ENCODE measurements at regions not wholly inside any gene's neighbourhood (a gene's known extent, or its start where the extent isn't known, plus 50 kb on each side); places are given as distances from the start of the nearest gene placed in this dataset.

DNA sequence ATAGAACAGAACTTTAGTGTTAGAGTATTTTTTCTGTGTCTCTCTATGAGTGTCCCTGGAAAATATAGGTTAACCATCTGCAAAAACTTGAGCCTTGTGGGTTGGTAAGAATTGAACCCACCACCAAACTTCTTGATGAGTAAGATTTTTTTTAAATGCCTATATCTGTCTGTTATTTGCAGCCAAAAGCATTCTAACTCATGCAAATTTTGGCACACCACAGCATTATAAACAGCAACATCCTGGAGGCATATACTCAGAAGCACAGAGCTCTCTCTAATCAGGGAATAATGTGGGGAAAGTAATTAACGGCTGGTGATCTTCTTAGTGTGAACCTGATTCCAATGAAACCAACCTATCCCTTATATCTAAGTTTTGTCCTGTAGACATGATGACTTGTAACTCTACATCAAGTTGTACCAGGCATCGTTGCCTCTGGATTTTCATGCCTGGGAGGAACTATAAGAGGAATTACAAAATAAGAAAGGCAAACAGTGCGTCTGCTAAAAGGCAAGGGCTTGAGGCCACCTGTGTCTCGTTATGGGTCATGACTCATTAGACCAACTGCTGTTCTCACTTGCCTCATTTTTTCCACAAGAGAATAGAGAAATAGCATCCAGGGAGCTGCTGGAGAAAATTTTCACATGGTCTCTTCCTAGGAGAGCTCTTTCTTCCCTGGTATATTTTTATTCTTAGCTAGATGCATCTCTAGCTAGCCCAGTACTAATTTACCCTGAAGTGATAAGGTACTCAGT, 202.4 kb downstream of the CHIC2 start:
- DNase-seq (ENCODE audit: low read depth, low spot score) (no peak), ATAC-seq (no peak)
- TF ChIP-seq, protein P1, sequence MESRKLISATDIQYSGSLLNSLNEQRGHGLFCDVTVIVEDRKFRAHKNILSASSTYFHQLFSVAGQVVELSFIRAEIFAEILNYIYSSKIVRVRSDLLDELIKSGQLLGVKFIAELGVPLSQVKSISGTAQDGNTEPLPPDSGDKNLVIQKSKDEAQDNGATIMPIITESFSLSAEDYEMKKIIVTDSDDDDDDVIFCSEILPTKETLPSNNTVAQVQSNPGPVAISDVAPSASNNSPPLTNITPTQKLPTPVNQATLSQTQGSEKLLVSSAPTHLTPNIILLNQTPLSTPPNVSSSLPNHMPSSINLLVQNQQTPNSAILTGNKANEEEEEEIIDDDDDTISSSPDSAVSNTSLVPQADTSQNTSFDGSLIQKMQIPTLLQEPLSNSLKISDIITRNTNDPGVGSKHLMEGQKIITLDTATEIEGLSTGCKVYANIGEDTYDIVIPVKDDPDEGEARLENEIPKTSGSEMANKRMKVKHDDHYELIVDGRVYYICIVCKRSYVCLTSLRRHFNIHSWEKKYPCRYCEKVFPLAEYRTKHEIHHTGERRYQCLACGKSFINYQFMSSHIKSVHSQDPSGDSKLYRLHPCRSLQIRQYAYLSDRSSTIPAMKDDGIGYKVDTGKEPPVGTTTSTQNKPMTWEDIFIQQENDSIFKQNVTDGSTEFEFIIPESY (IDR thresholded peaks at IDR 0.05; ENCODE audit: extremely low read depth, insufficient replicate concordance, low read length) = no peak
- no peak for TF ChIP-seq ELF1 (IDR thresholded peaks at IDR 0.05; ENCODE audit: borderline replicate concordance, low read depth)
- TF ChIP-seq SRF (IDR thresholded peaks at IDR 0.05; ENCODE audit: low read depth) = no peak
- TF ChIP-seq EZH2 (IDR thresholded peaks at IDR 0.05) = no peak
- TF ChIP-seq EGR1 (IDR thresholded peaks at IDR 0.05; ENCODE audit: low read depth) = no peak
- no peak for TF ChIP-seq JUND (IDR thresholded peaks at IDR 0.05)
- no peak for TF ChIP-seq RAD21 (IDR thresholded peaks at IDR 0.05; ENCODE audit: low read depth)
- no peak for TF ChIP-seq EZH2phosphoT487 (IDR thresholded peaks at IDR 0.05; ENCODE audit: borderline replicate concordance)
- TF ChIP-seq YY1 (IDR thresholded peaks at IDR 0.05; ENCODE audit: extremely low read depth, insufficient replicate concordance, low read depth, low read length) = no peak
- TF ChIP-seq POLR2AphosphoS5 (IDR thresholded peaks at IDR 0.05; ENCODE audit: low read depth, low read length) = no peak
- TF ChIP-seq ZNF274 (IDR thresholded peaks at IDR 0.05; ENCODE audit: low read depth, low read length) = no peak
- TF ChIP-seq, protein P2, sequence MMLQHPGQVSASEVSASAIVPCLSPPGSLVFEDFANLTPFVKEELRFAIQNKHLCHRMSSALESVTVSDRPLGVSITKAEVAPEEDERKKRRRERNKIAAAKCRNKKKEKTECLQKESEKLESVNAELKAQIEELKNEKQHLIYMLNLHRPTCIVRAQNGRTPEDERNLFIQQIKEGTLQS (IDR thresholded peaks at IDR 0.05) = no peak
- TF ChIP-seq, protein P3, sequence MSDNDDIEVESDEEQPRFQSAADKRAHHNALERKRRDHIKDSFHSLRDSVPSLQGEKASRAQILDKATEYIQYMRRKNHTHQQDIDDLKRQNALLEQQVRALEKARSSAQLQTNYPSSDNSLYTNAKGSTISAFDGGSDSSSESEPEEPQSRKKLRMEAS (IDR thresholded peaks at IDR 0.05) = no peak
- CTCF ChIA-PET = no interaction called here
- no peaks in the 10 kb centered on the region for H3K9me3 ChIP-seq (ENCODE audit: control insufficient read depth in 1 of 2, insufficient read depth in 1 of 2, low read depth in 1 of 2, low read length in 2 of 2)
- no peaks in the 10 kb centered on the region for H4K20me1 ChIP-seq (ENCODE audit: insufficient read depth)
- H3K4me2 ChIP-seq (ENCODE audit: low read length) = no peak overlapping the region
- no peak overlapping the region for H3K27ac ChIP-seq (ENCODE audit: low read depth, low read length)
- H3K9ac ChIP-seq (ENCODE audit: low read length) = no peak overlapping the region
- BruUV-seq (replicated peaks) = no TSS peak
- intact Hi-C loops (cut with micrococcal nuclease) = no loop called here
- RAD21 ChIA-PET (ENCODE audit: low non-redundant PET in 1 of 2, low total read pairs in 2 of 2, uncharacterized antibody in 2 of 2, unreplicated experiment in 2 of 2) = no interaction called here
- POLR2A ChIA-PET = no interaction called here
- no peaks in the 10 kb centered on the region for H3K27me3 ChIP-seq (ENCODE audit: insufficient read depth, low read length)
- H2AFZ ChIP-seq (ENCODE audit: low read depth, low read length, poor library complexity, severe bottlenecking) = no peak overlapping the region
- no peaks in the 10 kb centered on the region for H3K79me2 ChIP-seq (ENCODE audit: insufficient read depth, low read length)
- no peaks in the 10 kb centered on the region for H3K36me3 ChIP-seq (ENCODE audit: control insufficient read depth in 1 of 2, insufficient read depth in 2 of 2, low read length in 2 of 2)
- no peaks in the 10 kb centered on the region for H3K4me1 ChIP-seq (ENCODE audit: control insufficient read depth in 1 of 2, insufficient read depth in 2 of 2, low read length in 2 of 2)
- no peak overlapping the region for H3K4me3 ChIP-seq (replicated peaks in 1 of 2; ENCODE audit: low read depth in 1 of 2, low read length in 2 of 2)
- no peaks in the 10 kb centered on the region for H3K9me2 ChIP-seq (ENCODE audit: insufficient read depth)

Measured in HCT116 (cell line).